ENCODE measurements at regions not wholly inside any gene's neighbourhood (a gene's known extent, or its start where the extent isn't known, plus 50 kb on each side); places are given as distances from the start of the nearest gene placed in this dataset.

- TF ChIP-seq POLR2A (IDR thresholded peaks at IDR 0.05; ENCODE audit: low read depth, low read length) (no peak), POLR2AphosphoS5 (IDR thresholded peaks at IDR 0.05; ENCODE audit: low read depth, low read length) (no peak), PAX5 (IDR thresholded peaks at IDR 0.05; ENCODE audit: insufficient read depth, low read length, severe bottlenecking) (no peak)
Observed at GRCh38 chrX:112440277-112440676, 239.5 kb downstream of the LHFPL1 start.

Measured in GM12891 (cell line).